Naive B cell (primary cell): ENCODE measurements at regions not wholly inside any gene's neighbourhood (a gene's known extent, or its start where the extent isn't known, plus 50 kb on each side); places are given as distances from the start of the nearest gene placed in this dataset.

Experiments used
- ATAC-seq, 2 donors: fragments of 150-1000 bp; cut with Tn5 transposase; 2 replicates each; pipeline ENCODE4 v1.10.0; 2021; ENCODE audit warnings: low read depth in 2 of 2, mild to moderate bottlenecking in 2 of 2, moderate library complexity in 2 of 2
- DNase-seq: peaks from one replicate; pipeline ENCODE4 v3.0.0; 2022
- H3K27ac Mint-ChIP-seq, 6 donors: one replicate each; pipeline ENCODE4 v1.8.0; 2020 to 2022; ENCODE audit warnings: mild to moderate bottlenecking in 6 of 6, mixed read lengths in 6 of 6, moderate library complexity in 5 of 6, inconsistent platforms in 2 of 6
- H3K27me3 Mint-ChIP-seq, 3 donors: one replicate each; pipeline ENCODE4 v1.8.0; 2021 to 2022; ENCODE audit warnings: mixed read lengths in 3 of 3, mild to moderate bottlenecking in 1 of 3
- H3K36me3 Mint-ChIP-seq, 2 donors: one replicate each; pipeline ENCODE4 v1.8.0; 2020 to 2022; ENCODE audit warnings: mixed read lengths in 2 of 2, inconsistent platforms in 1 of 2, mild to moderate bottlenecking in 1 of 2
- H3K4me1 Mint-ChIP-seq, 3 donors: one replicate each; pipeline ENCODE4 v1.8.0; 2020 to 2022; ENCODE audit warnings: mixed read lengths in 3 of 3, inconsistent platforms in 1 of 3, mild to moderate bottlenecking in 1 of 3, moderate library complexity in 1 of 3
- H3K4me3 Mint-ChIP-seq, 8 donors: one replicate each; pipeline ENCODE4 v1.8.0; 2020 to 2022; ENCODE audit warnings: mild to moderate bottlenecking in 8 of 8, mixed read lengths in 8 of 8, moderate library complexity in 8 of 8, inconsistent platforms in 2 of 8
- H3K9me3 Mint-ChIP-seq, 7 donors: one replicate each; pipeline ENCODE4 v1.8.0; 2020 to 2022; ENCODE audit warnings: mixed read lengths in 7 of 7, mild to moderate bottlenecking in 5 of 7, inconsistent platforms in 2 of 7, moderate library complexity in 1 of 7

- no peak for ATAC-seq
- Mint-ChIP-seq H3K36me3 (no peaks in the 10 kb centered on the region), H3K9me3 (peaks cover 0 to 15% (median 4%) of the 10 kb centered on the region in 7 donors), H3K4me3 (no peak overlapping the region), H3K27ac (no peak overlapping the region), H3K27me3 (peaks cover 0 to 11% (median 5%) of the 10 kb centered on the region in 3 donors), H3K4me1 (no peaks in the 10 kb centered on the region)
- no peak for DNase-seq
These were observed 205.9 kb upstream of the ADCY1 start for GRCh38 chr7:45368129-45368807.

- no peak overlapping the region for H3K4me3 Mint-ChIP-seq
- H3K27me3 Mint-ChIP-seq: peaks cover 0 to 5% (median 0%) of the 10 kb centered on the region in 3 donors
- no peaks in the 10 kb centered on the region for H3K4me1 Mint-ChIP-seq
- no peaks in the 10 kb centered on the region for H3K36me3 Mint-ChIP-seq
- H3K27ac Mint-ChIP-seq: no peak overlapping the region
- H3K9me3 Mint-ChIP-seq: peaks cover 0 to 12% (median 0%) of the 10 kb centered on the region in 7 donors
- ATAC-seq (no peak), DNase-seq (no peak)
These were observed 189.7 kb upstream of the ADCY1 start for GRCh38 chr7:45384499-45384898.

GRCh38 chr7:45387837-45388236 is 186.3 kb upstream of the ADCY1 start:
- H3K27me3 Mint-ChIP-seq: peaks cover 0 to 5% (median 0%) of the 10 kb centered on the region in 3 donors
- H3K36me3 Mint-ChIP-seq: no peaks in the 10 kb centered on the region
- no peaks in the 10 kb centered on the region for H3K4me1 Mint-ChIP-seq
- H3K27ac Mint-ChIP-seq: no peak overlapping the region
- H3K9me3 Mint-ChIP-seq: peaks cover 0 to 12% (median 4%) of the 10 kb centered on the region in 7 donors
- DNase-seq (no peak), ATAC-seq (no peak)
- H3K4me3 Mint-ChIP-seq: no peak overlapping the region

GRCh38 chr7:45389073-45389872 is 184.9 kb upstream of the ADCY1 start:
- peak overlapping the region in 1 of 6 donors; percentile 38 for H3K27ac Mint-ChIP-seq
- no peaks in the 10 kb centered on the region for H3K36me3 Mint-ChIP-seq
- peaks cover under 1 to 17% (median 12%) of the 10 kb centered on the region in 7 donors for H3K9me3 Mint-ChIP-seq
- DNase-seq: no peak
- peaks cover 0 to 5% (median 0%) of the 10 kb centered on the region in 3 donors for H3K27me3 Mint-ChIP-seq
- ATAC-seq: no peak
- H3K4me1 Mint-ChIP-seq: no peaks in the 10 kb centered on the region
- H3K4me3 Mint-ChIP-seq: no peak overlapping the region

GRCh38 chr7:45390180-45390579 is 184.0 kb upstream of the ADCY1 start:
- no peaks in the 10 kb centered on the region for H3K36me3 Mint-ChIP-seq
- peaks cover 5 to 26% (median 19%) of the 10 kb centered on the region in 7 donors for H3K9me3 Mint-ChIP-seq
- H3K4me1 Mint-ChIP-seq: no peaks in the 10 kb centered on the region
- H3K27ac Mint-ChIP-seq: no peak overlapping the region
- ATAC-seq (no peak), DNase-seq (no peak)
- peaks cover 0 to 3% (median 0%) of the 10 kb centered on the region in 3 donors for H3K27me3 Mint-ChIP-seq
- H3K4me3 Mint-ChIP-seq: no peak overlapping the region

GRCh38 chr7:45390731-45391130 is 183.4 kb upstream of the ADCY1 start:
- Mint-ChIP-seq H3K36me3 (no peaks in the 10 kb centered on the region), H3K4me3 (no peak overlapping the region), H3K9me3 (peaks cover 5 to 31% (median 22%) of the 10 kb centered on the region in 7 donors), H3K27ac (peak overlapping the region in 1 of 6 donors; percentile 49), H3K4me1 (no peaks in the 10 kb centered on the region), H3K27me3 (no peaks in the 10 kb centered on the region)
- no peak for DNase-seq
- ATAC-seq: no peak

- Mint-ChIP-seq H3K4me3 (no peak overlapping the region), H3K4me1 (no peaks in the 10 kb centered on the region), H3K27ac (no peak overlapping the region), H3K36me3 (no peaks in the 10 kb centered on the region), H3K9me3 (peaks cover 9 to 41% (median 22%) of the 10 kb centered on the region in 7 donors), H3K27me3 (no peaks in the 10 kb centered on the region)
- DNase-seq: no peak
- ATAC-seq: no peak
These were observed 182.3 kb upstream of the ADCY1 start for GRCh38 chr7:45391618-45392451.

GRCh38 chr7:45394117-45394708 is 180.0 kb upstream of the ADCY1 start:
- DNase-seq (no peak), ATAC-seq (no peak)
- Mint-ChIP-seq H3K9me3 (peaks cover 13 to 45% (median 24%) of the 10 kb centered on the region in 7 donors), H3K4me3 (no peak overlapping the region), H3K27me3 (no peaks in the 10 kb centered on the region), H3K27ac (no peak overlapping the region), H3K4me1 (no peaks in the 10 kb centered on the region), H3K36me3 (no peaks in the 10 kb centered on the region)

- H3K27ac Mint-ChIP-seq: no peak overlapping the region
- no peaks in the 10 kb centered on the region for H3K36me3 Mint-ChIP-seq
- peaks cover 13 to 44% (median 22%) of the 10 kb centered on the region in 7 donors for H3K9me3 Mint-ChIP-seq
- no peaks in the 10 kb centered on the region for H3K27me3 Mint-ChIP-seq
- DNase-seq (no peak), ATAC-seq (no peak)
- H3K4me3 Mint-ChIP-seq: no peak overlapping the region
- H3K4me1 Mint-ChIP-seq: no peaks in the 10 kb centered on the region
These were observed 175.1 kb upstream of the ADCY1 start for GRCh38 chr7:45399069-45399468.

GRCh38 chr7:45400680-45401079 is 173.5 kb upstream of the ADCY1 start:
- DNase-seq: no peak
- no peak overlapping the region for H3K4me3 Mint-ChIP-seq
- no peaks in the 10 kb centered on the region for H3K4me1 Mint-ChIP-seq
- peaks cover 7 to 28% (median 12%) of the 10 kb centered on the region in 7 donors for H3K9me3 Mint-ChIP-seq
- ATAC-seq: no peak
- H3K36me3 Mint-ChIP-seq: no peaks in the 10 kb centered on the region
- no peak overlapping the region for H3K27ac Mint-ChIP-seq
- no peaks in the 10 kb centered on the region for H3K27me3 Mint-ChIP-seq

- H3K4me3 Mint-ChIP-seq: no peak overlapping the region
- ATAC-seq: no peak
- H3K9me3 Mint-ChIP-seq: peaks cover 3 to 24% (median 9%) of the 10 kb centered on the region in 7 donors
- no peaks in the 10 kb centered on the region for H3K4me1 Mint-ChIP-seq
- peak overlapping the region in 1 of 6 donors; percentile 25 for H3K27ac Mint-ChIP-seq
- no peak for DNase-seq
- H3K36me3 Mint-ChIP-seq: no peaks in the 10 kb centered on the region
- no peaks in the 10 kb centered on the region for H3K27me3 Mint-ChIP-seq
These were observed 173.0 kb upstream of the ADCY1 start for GRCh38 chr7:45401155-45401554.

GRCh38 chr7:45401851-45402250 is 172.3 kb upstream of the ADCY1 start:
- DNase-seq: no peak
- H3K36me3 Mint-ChIP-seq: no peaks in the 10 kb centered on the region
- no peak overlapping the region for H3K27ac Mint-ChIP-seq
- H3K4me1 Mint-ChIP-seq: no peaks in the 10 kb centered on the region
- no peak overlapping the region for H3K4me3 Mint-ChIP-seq
- peaks cover 0 to 17% (median 7%) of the 10 kb centered on the region in 7 donors for H3K9me3 Mint-ChIP-seq
- no peak for ATAC-seq
- H3K27me3 Mint-ChIP-seq: peaks cover 0 to 5% (median 0%) of the 10 kb centered on the region in 3 donors
